ENCODE measurements at regions not wholly inside any gene's neighbourhood (a gene's known extent, or its start where the extent isn't known, plus 50 kb on each side); places are given as distances from the start of the nearest gene placed in this dataset.
A peak's percentile ranks its signal among the peaks of the same experiment; 100 is the strongest.

DNA sequence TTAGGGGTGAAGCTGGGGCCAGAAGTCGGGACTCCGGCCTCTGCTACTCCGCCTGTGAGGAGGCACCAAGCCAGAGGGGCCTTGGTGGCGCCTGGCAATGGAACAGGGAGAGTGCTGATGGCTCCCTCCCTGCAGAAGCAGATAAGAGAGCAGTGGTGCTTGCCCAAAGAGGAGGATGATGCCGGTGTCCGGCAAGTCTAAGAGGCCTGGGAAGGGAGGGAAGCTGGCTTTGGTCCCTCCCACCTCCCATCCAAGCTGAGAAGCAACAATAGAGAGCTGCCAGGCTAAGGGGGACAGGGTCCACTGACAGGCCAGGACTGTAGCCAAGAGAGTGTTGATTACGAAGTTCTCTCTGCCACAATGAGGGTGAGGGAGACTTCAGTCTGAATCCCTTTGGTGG is 479.5 kb downstream of the TNS1 start:
- DNase-seq (ENCODE audit: low spot score) = no peak

DNA sequence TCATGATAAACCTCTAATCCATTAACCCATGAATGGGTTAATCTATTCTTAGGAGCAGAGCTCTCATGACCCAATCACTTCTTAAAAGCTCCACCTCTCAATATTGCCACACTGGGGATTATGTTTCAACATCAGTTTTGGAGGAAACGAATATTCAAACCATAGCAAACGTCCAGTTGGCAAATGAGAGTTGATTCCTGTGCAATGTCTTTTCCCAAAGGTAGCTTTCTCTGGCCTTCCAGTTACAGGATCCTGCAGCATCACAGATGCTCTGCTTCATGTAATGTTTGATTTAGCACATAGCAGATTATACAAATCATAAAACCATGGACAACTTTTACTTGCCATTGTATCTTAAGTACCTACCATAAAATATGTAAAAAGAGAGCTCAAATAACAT is 481.0 kb downstream of the TNS1 start:
- DNase-seq (ENCODE audit: low spot score) = no peak

DNA sequence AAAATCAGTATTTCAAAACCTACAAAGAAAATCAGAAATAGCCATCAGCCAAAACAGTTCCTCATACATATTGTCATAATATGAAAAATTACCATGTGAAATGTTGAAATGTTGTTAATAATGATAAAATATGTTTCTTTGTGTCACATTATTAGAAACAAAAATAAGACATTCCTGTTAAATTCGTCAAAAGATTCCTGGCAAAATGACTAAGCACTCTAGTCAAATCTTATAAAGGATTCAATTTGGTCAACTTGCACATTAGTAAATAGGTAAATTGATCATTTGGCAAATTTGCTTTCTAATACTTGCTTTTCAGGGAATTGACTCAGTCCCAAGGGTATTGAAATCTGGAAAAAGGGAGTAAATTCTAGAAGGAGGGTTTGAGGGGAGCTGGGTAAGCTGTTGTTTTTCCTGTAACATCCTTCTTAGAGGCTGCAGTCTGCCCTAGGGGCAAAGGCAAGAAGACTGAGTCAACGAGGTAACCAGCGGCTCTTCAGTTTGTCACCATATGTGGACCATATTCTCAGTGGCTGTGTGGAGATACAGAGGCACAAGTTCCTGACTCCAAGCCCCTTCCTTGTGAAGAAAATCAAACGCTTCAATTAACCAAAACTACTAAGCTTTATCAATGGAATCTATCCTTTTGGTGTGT is 482.3 kb downstream of the TNS1 start:
- DNase-seq (ENCODE audit: low spot score) = no peak

DNA sequence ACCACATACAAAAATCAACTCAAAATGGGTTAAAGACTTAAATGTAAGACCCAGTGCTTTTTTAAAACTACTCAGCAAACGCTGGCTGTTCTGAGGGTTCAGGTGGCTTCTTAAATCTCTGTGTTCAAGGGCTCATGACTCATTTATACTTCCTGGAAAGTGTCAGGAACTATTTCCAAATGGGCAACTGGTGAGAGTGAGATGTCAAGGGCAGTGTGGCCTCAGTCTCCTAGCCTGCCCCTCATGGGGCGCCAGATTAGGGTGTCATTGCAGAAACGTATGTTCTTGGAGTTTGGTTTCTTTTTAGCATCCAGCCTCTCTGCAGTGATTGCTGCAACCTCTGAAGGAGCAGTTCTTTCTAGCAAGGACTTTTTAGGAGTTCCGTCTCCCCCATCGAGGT is 485.4 kb downstream of the TNS1 start:
- no peak for DNase-seq (ENCODE audit: low spot score)

DNA sequence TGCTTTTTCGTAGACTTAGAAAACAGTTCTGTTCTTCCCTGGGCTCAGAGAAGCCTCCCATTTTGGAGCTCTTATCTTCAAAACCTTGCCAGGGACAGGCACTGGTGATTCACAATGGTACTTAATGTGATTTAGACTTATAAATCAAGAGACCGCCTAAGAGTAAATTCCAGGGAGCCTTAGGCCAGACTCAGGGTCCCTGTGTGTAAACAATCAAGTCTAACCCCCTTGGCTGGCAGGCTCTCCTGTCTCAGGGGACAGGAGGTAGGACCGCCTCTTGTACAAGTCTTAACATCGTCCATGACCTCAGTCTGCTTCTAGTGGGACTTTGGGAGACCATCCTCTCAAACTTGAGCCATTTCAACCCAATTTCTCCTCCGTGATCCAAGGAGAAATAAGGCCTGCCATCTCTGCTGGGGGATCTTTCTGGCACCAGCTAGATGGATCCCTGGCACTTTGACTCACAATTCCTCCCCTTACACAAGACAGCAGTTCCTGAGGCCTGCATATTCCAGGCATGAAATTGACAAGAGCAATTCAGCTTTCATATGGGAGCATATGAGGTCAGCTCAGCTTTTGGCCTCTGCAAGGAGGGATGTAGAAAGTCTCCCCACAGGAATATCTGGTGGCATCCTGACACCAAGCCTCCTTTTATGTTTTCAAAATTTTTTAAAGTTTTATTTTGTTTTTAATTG is 487.0 kb downstream of the TNS1 start:
- no peak for DNase-seq (ENCODE audit: low spot score)

DNA sequence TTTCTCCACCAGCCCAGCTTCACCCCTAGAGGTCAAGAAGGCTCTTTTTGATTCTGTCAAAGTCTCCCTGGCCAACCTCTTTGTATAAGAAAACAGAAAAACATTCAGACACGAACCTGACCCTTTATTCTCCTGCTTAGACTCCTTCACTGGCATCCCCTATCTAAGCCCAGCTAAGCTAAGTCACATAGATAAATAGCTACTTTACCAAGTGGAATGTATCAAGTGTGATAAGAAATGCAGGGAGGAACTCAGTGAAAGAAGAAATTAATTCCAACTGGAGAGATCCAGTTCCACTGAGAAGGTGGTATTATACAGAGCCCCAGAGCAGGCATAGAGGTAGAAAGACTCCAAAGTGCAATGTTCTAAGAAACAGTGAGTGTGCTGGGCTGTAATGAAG is 489.5 kb downstream of the TNS1 start:
- DNase-seq (ENCODE audit: low spot score) = no peak

DNA sequence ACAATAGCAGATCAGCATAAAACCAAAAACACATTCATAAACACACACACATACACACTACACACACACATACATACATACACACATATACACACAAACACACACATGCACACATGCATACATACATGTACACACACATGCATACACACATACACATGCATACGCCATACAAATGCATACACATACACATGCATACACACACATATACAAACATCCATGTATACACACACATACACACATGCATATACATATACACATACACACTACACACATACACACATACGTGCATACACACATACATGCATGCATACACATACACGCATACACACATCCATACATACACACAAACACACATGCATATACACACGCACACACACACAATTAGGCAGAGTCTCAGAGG is 490.1 kb downstream of the TNS1 start:
- DNase-seq (ENCODE audit: low spot score) = no peak

DNA sequence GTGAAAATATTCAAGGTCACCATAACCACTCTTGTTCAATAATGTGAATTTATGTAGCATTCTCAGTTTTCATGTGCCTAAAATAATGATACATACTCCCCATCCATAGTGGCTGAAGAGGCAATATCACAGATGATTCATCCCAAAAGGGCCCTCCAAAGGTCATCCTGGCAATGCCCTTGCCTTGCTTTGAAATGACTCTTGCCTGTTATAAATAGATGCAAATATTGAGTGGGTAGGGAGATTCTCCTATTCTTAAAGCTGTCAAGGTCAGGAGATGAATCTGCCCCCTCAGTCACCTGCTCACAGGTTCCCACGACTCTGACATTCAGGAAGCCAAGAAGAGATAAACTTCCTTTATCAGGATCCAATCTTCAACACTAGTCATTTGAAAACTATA is 490.5 kb downstream of the TNS1 start:
- DNase-seq (ENCODE audit: low spot score) = no peak

DNA sequence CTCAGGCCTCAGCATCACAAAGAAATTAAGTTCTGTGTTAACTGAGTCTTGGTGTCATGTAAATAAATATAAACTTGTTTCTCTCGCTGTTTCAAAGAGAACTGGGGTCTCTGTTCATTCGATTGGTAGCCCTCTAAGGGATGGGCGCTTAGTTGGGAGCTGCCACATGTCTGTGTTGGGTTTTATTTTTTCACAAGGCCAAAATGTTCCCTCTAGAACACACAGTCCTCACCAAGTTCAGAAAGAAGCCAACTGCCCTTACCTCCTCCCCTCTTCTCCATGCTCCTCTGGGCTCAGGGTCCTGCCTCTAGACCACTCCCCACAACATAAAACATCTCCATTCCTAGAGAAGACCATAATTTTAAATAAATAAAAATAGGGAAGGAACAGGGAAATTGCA is 490.9 kb downstream of the TNS1 start:
- no peak for DNase-seq (ENCODE audit: low spot score)

DNA sequence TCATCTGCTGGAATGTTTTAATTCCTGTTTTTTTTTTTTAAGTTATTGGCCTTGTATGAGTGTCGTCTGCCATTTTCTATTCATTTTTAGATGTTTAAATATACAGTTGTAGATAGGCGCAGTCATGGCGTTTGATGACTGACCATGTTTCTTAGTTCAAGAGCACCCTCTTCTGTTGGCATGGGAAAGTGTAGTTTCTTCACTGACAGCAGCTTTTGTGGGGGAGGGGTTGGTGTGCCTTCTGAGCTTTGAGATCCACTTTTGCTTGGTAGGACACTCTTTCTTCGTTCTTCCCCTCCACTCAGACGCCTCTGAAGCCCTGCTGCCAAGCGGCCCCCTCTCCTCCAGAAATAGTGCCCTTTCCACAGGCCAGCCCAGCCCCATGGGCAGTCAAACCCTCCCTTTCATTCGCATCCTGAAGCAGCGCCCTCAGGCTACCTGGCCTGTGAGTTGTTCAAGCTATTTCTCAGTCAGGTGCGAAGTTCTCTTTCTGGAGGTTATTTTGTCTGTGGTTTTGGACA is 492.0 kb downstream of the TNS1 start:
- peak; percentile 62 for DNase-seq (ENCODE audit: low spot score)

DNA sequence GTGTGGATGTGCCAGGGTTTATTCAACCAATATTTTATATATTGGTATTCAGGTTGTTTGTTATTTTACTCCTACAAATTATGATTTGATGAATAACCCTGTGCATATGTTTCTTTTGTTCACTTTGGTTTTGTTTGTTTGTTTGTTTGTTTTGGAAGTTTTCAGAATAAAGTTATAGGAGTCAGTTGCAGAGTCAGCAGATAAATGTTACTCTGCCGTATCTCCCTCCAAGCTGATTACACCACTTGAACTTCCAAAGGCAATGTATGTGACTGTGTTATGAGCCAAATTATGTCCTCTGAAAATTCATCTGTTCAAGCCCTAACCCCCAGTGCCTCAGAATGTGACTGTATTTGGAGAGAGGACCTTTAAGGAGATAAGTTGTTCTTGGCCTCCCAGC is 497.5 kb downstream of the TNS1 start:
- no peak for DNase-seq (ENCODE audit: low spot score)

DNA sequence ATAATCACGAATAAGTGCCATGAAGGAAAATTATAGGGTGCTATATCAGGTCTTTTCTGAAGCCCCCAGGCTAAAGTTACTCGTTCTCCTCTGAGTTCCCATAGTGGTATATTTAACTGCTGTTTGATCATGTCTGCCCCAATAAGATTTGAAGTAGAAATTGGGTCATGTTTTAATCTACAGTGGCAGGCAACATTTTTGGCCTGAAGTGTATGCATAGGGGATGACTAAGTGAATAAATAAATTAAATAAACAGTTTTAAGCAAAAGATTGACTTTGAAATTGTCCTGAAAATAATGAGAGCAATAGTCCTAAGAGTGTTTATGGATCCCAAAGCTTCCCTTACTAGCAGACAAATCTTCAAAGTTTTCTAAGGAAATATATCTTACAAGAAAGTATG is 500.9 kb downstream of the TNS1 start:
- DNase-seq (ENCODE audit: low spot score) = no peak

DNA sequence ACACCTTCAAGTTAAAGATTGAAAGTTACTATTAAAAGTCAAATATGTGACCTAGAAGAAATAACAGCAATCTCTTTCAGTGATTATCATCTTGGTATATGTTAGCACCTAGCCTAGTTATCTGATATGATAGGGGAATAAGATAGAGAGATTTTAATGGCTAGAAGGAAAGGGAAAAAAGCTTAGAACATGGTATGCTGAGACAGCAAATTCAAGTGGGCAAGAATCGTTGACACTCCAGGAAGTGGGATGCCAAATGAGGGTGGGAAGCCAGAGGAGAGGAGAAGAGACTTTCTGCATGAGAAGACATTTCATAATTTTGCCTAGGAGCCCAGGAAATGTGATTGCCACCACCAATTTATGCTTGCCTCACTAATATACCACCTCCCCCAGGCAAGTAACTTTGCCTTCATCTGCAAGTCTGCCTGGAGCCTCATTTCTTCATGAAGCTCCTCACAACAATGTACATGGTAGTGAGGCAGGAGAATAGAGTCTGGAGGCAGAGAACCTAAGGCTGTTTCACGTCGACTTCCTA is 504.9 kb downstream of the TNS1 start:
- no peak for DNase-seq (ENCODE audit: low spot score)

DNA sequence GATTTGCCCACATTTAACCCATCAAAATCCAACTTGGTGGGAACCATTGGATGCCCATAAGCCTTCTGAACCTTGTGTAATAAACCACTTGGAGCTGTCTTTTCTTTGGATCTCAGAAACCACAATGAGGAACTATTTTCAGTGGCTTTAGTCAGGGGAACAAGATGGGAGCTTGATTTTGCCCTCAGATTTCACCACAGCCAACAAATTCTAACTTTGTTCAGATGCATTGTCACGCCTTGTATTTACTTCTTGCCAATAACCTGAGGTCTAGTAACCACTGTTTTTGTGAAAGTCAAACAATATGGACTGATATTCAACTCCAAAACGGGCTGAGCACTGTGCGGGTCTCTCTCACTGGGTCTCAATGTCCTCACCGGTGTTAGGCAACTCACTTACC is 508.2 kb downstream of the TNS1 start:
- no peak for DNase-seq (ENCODE audit: low spot score)

DNA sequence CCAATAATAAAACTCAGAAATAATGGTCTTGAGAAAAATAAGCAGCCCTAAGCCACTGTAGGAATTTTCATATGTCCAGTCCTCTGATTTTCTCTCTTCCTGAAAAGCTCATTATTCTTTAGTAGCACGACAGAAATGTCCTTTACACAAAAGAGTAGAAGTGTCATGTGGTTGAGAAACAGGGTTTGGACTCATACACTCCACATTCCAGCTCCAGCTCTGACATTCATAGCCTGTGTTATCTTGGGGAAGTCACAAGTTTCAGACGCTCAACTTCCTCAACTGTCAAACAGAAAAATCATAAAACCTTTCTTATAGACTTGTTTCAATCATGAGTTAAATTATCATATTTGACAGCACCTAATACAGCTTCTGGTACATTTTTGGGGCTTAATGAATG is 511.5 kb downstream of the TNS1 start:
- no peak for DNase-seq (ENCODE audit: low spot score)

DNA sequence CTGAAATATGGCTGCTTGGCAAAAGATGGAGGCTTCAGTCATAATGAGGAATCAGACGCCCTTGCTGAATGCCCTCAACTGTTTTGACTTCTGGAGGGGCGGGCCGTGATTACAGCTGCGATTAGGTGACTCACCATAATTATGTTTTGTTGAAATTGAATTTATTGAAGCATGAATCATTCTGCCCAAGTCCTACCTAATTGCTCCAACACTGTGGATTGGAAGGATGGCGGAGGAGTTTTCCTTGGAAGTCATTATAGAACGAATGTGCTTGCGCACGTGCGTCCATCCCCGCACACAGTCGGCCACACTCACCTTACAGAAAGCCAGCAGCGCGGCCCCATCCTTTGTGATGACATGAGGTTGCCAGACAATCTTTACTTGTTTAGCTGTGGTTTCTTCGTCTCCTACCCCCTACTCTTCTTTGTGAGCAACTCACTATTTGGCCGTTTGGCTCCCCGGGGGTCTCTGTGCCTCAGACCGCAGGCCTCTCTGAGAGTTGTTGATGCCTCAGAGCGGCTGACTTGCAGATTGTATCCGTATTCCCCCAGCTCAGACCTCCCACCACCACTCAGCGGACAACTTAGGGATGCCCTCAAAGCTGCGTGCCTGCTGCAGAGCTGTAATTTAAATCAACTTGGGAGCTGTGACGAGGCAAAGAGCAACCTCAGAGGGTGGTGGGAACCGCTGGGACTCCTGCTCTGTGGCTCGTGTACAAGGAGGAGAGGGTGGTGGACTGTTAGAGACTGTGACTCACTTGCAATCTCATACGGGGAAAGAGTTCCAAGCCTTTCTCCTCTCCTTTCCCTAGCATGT is 513.4 kb downstream of the TNS1 start:
- no peak for DNase-seq (ENCODE audit: low spot score)

DNA sequence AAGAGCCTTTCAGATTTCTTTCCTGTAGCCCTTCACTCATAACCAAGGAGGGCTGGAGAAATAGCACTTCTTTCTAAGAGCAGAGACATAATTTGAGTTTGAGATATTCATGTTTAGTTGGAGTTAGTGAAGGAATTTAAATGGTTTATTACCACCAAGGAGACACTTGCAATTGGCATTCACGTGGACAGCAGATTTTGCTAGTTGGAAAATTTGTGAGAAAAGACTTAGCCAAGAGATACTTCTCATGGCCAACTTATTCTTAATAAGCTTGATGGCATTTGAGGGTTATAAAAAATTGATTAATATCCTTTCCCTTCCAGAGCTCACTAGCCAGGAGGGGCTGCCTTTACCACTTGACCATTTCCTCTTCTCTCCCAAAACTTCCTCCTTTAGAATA is 518.7 kb downstream of the TNS1 start:
- no peak for DNase-seq (ENCODE audit: low spot score)

DNA sequence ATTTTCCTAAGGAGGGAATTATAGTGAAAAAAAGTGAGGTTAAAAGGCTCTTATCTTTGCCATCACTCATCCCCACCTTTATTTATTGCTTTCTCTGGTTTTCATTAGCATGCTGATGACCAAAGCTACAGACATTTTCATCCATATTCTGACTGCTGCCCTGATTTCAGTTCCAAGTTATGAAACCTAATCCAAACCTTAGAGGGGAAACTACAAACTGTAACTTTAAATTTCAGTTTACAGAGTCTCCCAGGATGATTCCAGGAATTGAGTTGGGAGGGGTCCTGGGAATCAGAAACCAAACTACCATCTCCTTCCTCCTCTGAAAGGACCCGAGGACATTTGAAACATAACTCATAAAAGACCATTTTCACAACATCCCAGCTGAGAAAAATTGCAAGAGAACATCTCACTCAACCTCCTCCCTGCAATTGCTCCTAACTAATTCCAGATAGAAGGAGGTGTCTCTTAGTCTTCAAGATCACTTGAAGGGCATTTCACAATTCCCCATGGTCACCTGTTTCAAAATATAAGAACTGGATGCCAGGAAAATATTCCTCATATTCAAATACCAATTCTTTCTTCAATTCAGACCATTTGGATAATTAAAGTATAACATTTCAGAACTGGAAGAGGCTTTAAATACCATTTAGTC is 520.6 kb downstream of the TNS1 start:
- DNase-seq (ENCODE audit: low spot score) = no peak

DNA sequence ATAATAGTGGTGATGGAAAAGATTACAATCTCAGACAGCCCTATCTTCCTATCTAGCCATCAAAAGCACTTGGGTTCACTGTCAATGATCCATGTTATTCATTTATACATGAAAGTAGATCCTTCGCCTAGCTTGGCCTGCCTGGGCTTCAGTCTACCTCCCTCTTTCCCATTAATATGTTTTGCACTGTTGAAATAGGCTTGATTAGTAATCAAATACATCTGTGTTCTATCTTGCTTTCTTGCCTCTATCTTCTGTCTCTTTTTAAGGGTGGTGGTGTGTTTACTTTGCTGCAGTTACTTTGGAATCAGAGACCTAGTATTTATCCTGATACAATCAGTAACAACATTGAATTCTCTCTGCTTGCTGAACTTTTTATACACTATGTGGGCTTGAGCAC is 521.2 kb downstream of the TNS1 start:
- no peak for DNase-seq (ENCODE audit: low spot score)

DNA sequence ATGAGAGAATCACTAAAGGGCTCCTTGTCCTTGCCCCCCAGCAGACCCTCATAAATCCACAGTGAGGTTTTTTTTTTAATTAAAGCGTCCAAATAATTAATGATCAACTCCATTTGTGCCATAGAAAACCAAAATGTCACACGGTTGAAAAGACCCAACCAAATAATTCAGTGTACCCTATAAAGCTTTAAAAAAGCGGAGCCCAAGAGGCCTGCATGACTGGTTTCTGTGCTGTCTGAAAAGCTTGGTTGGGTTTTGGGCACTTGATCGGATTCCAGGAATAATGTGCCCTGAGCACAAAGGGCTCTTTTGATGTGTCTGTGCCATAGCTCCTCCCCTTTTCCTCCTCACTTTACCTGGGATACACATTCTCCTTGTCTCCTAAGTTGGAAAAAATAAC is 523.2 kb downstream of the TNS1 start:
- no peak for DNase-seq (ENCODE audit: low spot score)

DNA sequence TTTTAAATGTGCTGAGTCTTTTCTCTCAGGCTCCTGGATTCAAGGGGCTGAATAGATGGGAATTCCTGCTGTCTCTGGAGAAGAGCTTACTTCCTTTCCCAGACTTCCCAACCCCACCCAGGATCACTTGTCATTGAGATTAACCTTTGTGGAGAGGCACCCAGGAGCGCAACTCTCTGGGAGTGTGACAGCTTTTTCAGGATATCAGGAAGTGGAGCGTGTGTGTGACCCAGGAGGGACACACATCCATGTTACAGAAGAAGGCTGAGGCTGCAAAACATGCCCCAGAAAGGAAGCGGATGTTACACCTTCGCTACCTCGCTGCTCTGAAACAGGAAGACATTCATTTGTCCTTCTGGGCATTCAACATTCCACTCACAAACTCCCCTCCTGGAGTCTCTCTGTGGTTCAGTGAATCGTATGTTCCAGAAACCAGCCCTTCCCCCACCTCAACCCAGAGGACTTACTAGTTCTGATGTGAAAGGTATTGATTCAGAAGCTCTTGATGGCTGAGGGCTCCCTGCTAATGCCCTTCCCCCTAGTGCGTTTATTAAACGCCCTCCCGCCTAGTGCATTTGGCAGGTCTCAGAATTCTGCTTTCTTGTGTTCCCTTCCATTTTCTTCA is 523.9 kb downstream of the TNS1 start:
- no peak for DNase-seq (ENCODE audit: low spot score)

DNA sequence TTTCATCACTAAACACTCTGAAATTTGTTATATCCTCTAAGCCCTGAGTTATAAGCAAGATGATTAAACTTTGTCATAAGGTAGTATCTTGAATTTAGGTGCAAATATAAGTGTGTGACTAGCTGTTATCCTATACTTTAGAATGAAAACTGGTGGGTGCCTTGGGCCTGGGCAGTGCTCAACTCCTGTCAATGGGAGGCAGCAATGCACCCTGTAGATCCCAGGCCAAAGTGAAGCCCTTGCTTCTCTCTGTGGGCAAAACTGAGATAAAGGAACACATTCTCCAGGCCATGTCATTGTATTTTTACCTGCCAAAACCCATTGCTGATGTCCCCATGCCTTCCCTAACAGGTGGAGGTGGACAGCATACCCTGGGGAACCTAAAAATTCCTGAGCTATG is 525.2 kb downstream of the TNS1 start:
- DNase-seq (ENCODE audit: low spot score) = no peak
